Karpas-422 (cell line): ENCODE measurements at regions not wholly inside any gene's neighbourhood (a gene's known extent, or its start where the extent isn't known, plus 50 kb on each side); places are given as distances from the start of the nearest gene placed in this dataset.

ENCODE experiments used
- DNase-seq: peaks from one replicate; pipeline ENCODE4 v3.0.0-alpha.2; 2015
- H2AFZ ChIP-seq: fragments of 200-600 bp; sonication (generic); 2 replicates; pipeline ENCODE4 v1.6.1; 2014; ENCODE audit warnings: antibody characterized with exemption, low read length, mixed read lengths
- H3K27ac ChIP-seq: fragments of 200-600 bp; sonication (generic); 2 replicates; pipeline ENCODE4 v1.5.1; 2014; ENCODE audit warnings: mild to moderate bottlenecking, low read length, moderate library complexity
- H3K27me3 ChIP-seq: fragments of 200-600 bp; sonication (generic); 2 replicates; pipeline ENCODE4 v1.6.1; 2014; ENCODE audit warnings: low read length, mixed read lengths
- H3K36me3 ChIP-seq: fragments of 200-600 bp; sonication (generic); 2 replicates; pipeline ENCODE4 v1.6.1; 2014; ENCODE audit warnings: low read length, mixed read lengths; ENCODE audit not compliant: insufficient read depth
- H3K4me1 ChIP-seq: fragments of 200-600 bp; sonication (generic); 2 replicates; pipeline ENCODE4 v1.6.1; 2014; ENCODE audit warnings: mild to moderate bottlenecking, low read length, mixed read lengths
- H3K4me2 ChIP-seq: fragments of 200-600 bp; sonication (generic); 2 replicates; pipeline ENCODE4 v1.6.1; 2014; ENCODE audit warnings: low read length, low read depth, mild to moderate bottlenecking; ENCODE audit not compliant: poor library complexity, severe bottlenecking
- H3K4me3 ChIP-seq: fragments of 200-600 bp; sonication (generic); 2 replicates; pipeline ENCODE4 v1.5.1; 2014; ENCODE audit warnings: mild to moderate bottlenecking, antibody characterized with exemption, low read length, mixed read lengths
- H3K79me2 ChIP-seq: fragments of 200-600 bp; sonication (generic); 2 replicates; pipeline ENCODE4 v1.6.1; 2014; ENCODE audit warnings: mild to moderate bottlenecking, low read length, mixed read lengths
- H3K9ac ChIP-seq: fragments of 200-600 bp; sonication (generic); 2 replicates; pipeline ENCODE4 v1.6.0; 2014; ENCODE audit warnings: low read length
- H3K9me2 ChIP-seq: fragments of 200-600 bp; sonication (generic), shearing (Covaris generic); replicated peaks from 2 replicates; pipeline ENCODE4 v1.6.0; 2014; ENCODE audit warnings: mild to moderate bottlenecking, low read length, moderate library complexity; ENCODE audit not compliant: insufficient read depth
- H3K9me3 ChIP-seq: fragments of 300-700, 200-600 bp; sonication (generic); 2 replicates; pipeline ENCODE4 v1.6.1; 2014; ENCODE audit warnings: low read length, mixed read lengths
- H4K20me1 ChIP-seq: fragments of 200-600 bp; sonication (generic); 2 replicates; pipeline ENCODE4 v1.6.1; 2014; ENCODE audit warnings: mild to moderate bottlenecking, antibody characterized with exemption, low read length, low read depth; ENCODE audit not compliant: insufficient read depth

DNA sequence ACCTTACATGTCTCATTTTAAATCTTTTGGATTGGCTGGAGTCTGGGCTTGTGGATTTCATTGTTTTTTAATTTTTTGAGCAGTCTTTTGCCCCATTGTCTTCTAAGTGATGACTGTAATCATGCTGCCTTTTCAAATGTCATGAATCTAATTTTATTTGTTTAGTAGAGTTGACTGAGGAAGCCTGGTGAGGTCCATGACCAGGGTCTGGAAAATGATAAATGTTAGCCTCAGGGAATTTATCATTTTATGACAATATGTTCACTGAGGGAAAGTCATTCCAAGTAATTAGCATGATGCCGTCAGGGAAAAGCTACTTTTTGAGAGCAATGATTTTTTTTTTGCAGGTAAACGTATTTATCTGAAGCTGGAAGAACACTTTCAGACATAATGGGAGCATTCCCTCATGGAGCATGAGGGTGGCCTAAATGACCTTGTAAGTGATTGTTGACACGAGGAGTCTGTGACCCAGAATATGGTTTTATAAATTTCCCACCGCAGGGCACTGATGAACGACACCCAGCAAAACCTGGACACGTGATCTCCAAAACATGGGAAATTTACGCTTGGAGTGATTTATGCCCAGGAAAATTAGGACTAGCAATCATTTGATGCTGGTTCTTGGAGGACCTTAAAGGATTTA is 155.3 kb upstream of the NABP1 start:
- no peak for DNase-seq
- no peaks in the 10 kb centered on the region for H3K4me1 ChIP-seq
- no peak overlapping the region for H3K4me2 ChIP-seq
- no peak overlapping the region for H2AFZ ChIP-seq
- H3K36me3 ChIP-seq, result no peaks in the 10 kb centered on the region
- no peak overlapping the region for H3K27ac ChIP-seq
- H4K20me1 ChIP-seq, result no peaks in the 10 kb centered on the region
- H3K9ac ChIP-seq, result no peak overlapping the region
- H3K79me2 ChIP-seq, result no peaks in the 10 kb centered on the region
- H3K9me2 ChIP-seq, result no peaks in the 10 kb centered on the region
- H3K9me3 ChIP-seq, result no peaks in the 10 kb centered on the region
- H3K4me3 ChIP-seq, result no peak overlapping the region
- H3K27me3 ChIP-seq, result no peaks in the 10 kb centered on the region

DNA sequence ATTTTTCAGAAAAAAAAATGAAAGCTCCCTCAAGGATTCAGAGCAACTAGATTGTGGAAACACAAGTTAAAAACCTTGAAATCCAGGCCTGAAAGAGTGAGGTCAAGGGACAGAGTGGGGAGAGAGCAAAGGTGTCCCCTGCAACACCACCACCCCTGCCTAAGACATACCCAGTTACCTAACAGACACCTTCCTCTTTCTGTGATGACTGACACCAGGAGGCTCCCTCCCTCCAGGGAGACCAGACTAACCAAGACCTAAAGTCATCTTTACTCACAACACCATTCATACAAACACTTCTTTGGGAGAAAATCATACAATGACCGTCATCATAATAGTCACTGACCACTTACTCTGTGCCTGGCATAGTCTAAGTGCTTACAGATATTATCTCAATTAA is 151.8 kb upstream of the NABP1 start:
- no peaks in the 10 kb centered on the region for H3K9me3 ChIP-seq
- no peak overlapping the region for H2AFZ ChIP-seq
- no peak overlapping the region for H3K27ac ChIP-seq
- no peaks in the 10 kb centered on the region for H3K27me3 ChIP-seq
- H3K79me2 ChIP-seq, result no peaks in the 10 kb centered on the region
- no peaks in the 10 kb centered on the region for H4K20me1 ChIP-seq
- no peaks in the 10 kb centered on the region for H3K4me1 ChIP-seq
- no peak overlapping the region for H3K4me2 ChIP-seq
- H3K9ac ChIP-seq, result no peak overlapping the region
- DNase-seq, result no peak
- H3K4me3 ChIP-seq, result no peak overlapping the region
- H3K9me2 ChIP-seq, result no peaks in the 10 kb centered on the region
- no peaks in the 10 kb centered on the region for H3K36me3 ChIP-seq

DNA sequence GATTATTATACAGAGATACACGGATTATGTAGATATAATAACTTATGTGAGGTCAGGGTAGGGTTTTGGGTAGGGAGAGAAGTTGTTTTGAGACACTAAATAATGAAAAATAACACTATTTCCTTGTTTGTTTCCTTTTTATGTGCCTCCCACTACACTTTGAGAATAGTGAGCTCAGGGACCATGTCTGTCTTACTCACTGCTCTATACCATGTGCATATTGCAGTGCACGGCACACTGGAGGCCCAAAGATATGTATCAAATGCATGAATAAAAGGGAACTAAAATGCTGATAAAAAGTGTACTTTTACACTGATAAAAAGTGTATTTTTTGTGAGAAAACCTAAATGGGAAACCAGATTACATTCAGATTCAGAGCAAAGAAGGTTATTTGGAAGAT is 151.4 kb upstream of the NABP1 start:
- no peak for DNase-seq
- Histone ChIP-seq H3K9me3 (no peaks in the 10 kb centered on the region), H3K27me3 (no peaks in the 10 kb centered on the region), H4K20me1 (no peaks in the 10 kb centered on the region), H3K4me2 (no peak overlapping the region), H3K27ac (no peak overlapping the region), H3K4me3 (no peak overlapping the region), H3K9ac (no peak overlapping the region), H3K9me2 (no peaks in the 10 kb centered on the region), H3K36me3 (no peaks in the 10 kb centered on the region), H3K4me1 (no peaks in the 10 kb centered on the region), H3K79me2 (no peaks in the 10 kb centered on the region), H2AFZ (no peak overlapping the region)

DNA sequence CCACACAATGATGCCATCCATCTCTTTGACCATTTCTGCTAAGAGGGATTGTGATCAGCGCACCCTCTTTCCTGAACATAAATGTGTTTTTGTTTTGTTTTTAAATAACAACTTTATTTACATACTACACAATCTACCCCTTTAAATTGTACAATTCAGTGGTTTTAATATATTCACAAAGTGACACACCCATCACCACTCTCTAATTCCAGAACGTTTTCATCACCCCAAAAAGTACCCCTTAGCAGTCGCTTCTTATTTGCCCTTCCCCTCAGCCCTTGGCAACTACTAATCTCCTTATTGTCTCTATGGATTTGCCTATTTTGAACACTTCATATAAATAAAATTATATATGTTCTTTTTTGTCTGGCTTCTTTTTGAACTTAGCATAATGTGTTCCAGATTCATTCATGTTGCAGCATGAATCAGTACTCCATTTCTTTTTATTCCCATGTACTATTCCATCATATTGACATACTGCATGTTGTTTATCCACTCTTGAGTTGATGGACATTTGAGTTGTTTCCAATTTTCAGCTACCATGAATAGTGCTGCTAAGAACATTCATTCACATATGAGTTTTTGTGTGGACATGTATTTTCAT is 150.9 kb upstream of the NABP1 start:
- H3K4me1 ChIP-seq, result no peaks in the 10 kb centered on the region
- no peak overlapping the region for H2AFZ ChIP-seq
- H3K9me2 ChIP-seq, result no peaks in the 10 kb centered on the region
- no peak for DNase-seq
- no peak overlapping the region for H3K9ac ChIP-seq
- no peak overlapping the region for H3K27ac ChIP-seq
- H3K36me3 ChIP-seq, result no peaks in the 10 kb centered on the region
- no peak overlapping the region for H3K4me3 ChIP-seq
- no peaks in the 10 kb centered on the region for H3K79me2 ChIP-seq
- H3K4me2 ChIP-seq, result no peak overlapping the region
- H4K20me1 ChIP-seq, result no peaks in the 10 kb centered on the region
- no peaks in the 10 kb centered on the region for H3K27me3 ChIP-seq
- no peaks in the 10 kb centered on the region for H3K9me3 ChIP-seq

DNA sequence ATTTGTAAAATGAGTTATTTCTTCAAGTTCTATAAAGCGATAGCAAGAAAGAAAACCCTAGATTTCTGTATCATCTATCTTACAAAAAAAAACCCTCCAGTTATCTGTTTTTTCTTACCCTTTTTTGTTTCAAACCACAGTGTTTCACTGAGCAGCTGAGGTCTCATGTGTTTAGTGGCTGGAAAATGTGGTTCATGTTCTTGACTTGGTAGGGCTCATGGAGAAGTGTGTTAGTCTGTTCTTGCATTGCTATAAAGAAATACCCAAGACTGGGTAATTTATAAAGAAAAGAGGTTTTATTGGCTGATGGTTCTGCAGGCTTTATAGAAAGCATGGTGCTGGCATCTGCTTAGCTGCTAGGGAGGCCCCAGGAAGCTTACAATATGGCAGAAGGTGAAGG is 147.3 kb upstream of the NABP1 start:
- Histone ChIP-seq H4K20me1 (no peaks in the 10 kb centered on the region), H3K79me2 (no peaks in the 10 kb centered on the region), H3K4me2 (no peak overlapping the region), H3K27ac (no peak overlapping the region), H2AFZ (no peak overlapping the region), H3K4me3 (no peak overlapping the region), H3K27me3 (no peaks in the 10 kb centered on the region), H3K9ac (no peak overlapping the region), H3K9me3 (no peaks in the 10 kb centered on the region), H3K36me3 (no peaks in the 10 kb centered on the region), H3K4me1 (no peaks in the 10 kb centered on the region), H3K9me2 (no peaks in the 10 kb centered on the region)
- DNase-seq, result no peak

DNA sequence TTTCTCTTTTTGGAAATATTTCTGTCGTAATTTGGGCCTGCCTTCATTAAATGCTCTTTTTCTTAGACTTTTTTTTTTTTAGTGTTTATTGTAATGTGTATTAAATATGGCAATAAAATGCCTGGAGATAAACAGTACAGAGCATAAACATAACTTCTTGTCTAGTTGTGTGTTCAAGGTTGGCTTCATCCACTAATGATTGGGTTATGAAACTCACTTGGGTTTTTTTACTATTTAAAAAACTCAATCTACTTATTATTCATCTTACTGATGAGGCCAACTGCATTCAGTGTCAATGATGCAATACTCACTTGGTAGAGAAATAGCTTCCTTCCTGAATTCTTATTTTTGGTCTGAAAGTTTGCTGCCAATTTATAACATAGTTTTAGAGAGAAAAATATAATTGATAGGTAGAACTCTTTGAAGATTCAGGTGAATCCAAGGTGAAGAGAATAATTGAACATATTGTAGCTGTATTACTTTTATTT is 144.2 kb upstream of the NABP1 start:
- H3K4me3 ChIP-seq, result no peak overlapping the region

DNA sequence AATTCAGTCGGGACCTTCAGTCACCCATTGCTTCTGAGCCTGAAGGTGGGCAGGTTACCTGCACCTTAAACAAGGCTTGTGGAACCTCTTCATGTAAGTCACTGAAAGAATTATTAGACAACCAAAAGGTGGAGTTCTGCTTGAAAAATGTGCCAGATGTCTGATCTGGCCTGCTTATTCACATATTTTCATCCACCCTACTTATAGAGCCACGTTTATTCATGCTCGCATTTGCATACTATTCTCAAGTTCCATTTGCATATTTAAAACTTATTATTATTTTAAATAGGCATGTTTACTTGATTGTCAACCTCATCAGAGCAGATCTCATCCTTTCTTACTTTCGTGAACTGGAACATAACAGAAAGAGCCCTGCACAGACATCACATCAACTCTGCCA is 140.0 kb upstream of the NABP1 start:
- H3K27ac ChIP-seq, result no peak overlapping the region
- no peak overlapping the region for H2AFZ ChIP-seq
- H4K20me1 ChIP-seq, result no peaks in the 10 kb centered on the region
- H3K9me3 ChIP-seq, result no peaks in the 10 kb centered on the region
- H3K9me2 ChIP-seq, result no peaks in the 10 kb centered on the region
- no peak overlapping the region for H3K9ac ChIP-seq
- no peaks in the 10 kb centered on the region for H3K4me1 ChIP-seq
- H3K36me3 ChIP-seq, result no peaks in the 10 kb centered on the region
- no peak for DNase-seq
- H3K4me3 ChIP-seq, result no peak overlapping the region
- H3K4me2 ChIP-seq, result no peak overlapping the region
- H3K79me2 ChIP-seq, result no peaks in the 10 kb centered on the region
- H3K27me3 ChIP-seq, result no peaks in the 10 kb centered on the region

More for the DNA sequence above, 144.2 kb upstream of the NABP1 start:
- Histone ChIP-seq H3K79me2 (no peaks in the 10 kb centered on the region), H2AFZ (no peak overlapping the region), H3K27me3 (no peaks in the 10 kb centered on the region), H3K4me2 (no peak overlapping the region), H3K9me3 (no peaks in the 10 kb centered on the region), H3K27ac (no peak overlapping the region), H3K36me3 (no peaks in the 10 kb centered on the region), H4K20me1 (no peaks in the 10 kb centered on the region), H3K4me1 (no peaks in the 10 kb centered on the region), H3K9ac (no peak overlapping the region), H3K9me2 (no peaks in the 10 kb centered on the region)
- no peak for DNase-seq

DNA sequence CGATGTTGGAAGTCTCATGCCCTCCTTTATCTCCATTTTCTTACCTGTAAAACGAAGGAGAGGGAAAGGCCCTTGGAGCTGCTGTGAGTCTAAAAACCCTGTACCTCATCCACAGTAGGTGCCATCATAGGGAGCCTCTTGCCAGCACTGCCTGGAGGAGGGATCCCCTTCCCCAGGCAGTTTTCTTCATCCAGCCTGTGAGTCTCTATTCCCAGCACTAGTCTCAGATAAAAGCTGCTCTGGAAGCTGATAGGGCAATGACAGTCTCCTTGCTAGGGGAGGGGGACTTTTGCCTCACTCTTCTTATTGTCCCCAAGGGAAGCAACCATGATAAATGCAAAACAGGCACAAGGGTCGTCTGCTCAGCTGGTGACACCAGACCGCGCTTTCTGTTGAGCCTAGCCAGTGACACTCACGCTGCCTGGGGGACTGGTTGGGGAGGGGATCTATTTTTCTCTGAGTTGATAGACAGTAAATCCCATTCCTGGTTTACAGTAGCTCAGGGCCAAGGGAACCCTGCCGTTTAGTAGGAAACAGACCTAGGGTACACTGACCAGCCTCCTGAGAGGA is 139.5 kb upstream of the NABP1 start:
- Histone ChIP-seq H3K4me1 (no peaks in the 10 kb centered on the region), H3K4me3 (no peak overlapping the region), H3K9ac (no peak overlapping the region), H3K27ac (no peak overlapping the region), H3K27me3 (no peaks in the 10 kb centered on the region), H3K9me3 (no peaks in the 10 kb centered on the region), H2AFZ (no peak overlapping the region), H4K20me1 (no peaks in the 10 kb centered on the region), H3K9me2 (no peaks in the 10 kb centered on the region), H3K79me2 (no peaks in the 10 kb centered on the region), H3K36me3 (no peaks in the 10 kb centered on the region), H3K4me2 (no peak overlapping the region)
- no peak for DNase-seq
